ENCODE measurements at regions not wholly inside any gene's neighbourhood (a gene's known extent, or its start where the extent isn't known, plus 50 kb on each side); places are given as distances from the start of the nearest gene placed in this dataset.

DNA sequence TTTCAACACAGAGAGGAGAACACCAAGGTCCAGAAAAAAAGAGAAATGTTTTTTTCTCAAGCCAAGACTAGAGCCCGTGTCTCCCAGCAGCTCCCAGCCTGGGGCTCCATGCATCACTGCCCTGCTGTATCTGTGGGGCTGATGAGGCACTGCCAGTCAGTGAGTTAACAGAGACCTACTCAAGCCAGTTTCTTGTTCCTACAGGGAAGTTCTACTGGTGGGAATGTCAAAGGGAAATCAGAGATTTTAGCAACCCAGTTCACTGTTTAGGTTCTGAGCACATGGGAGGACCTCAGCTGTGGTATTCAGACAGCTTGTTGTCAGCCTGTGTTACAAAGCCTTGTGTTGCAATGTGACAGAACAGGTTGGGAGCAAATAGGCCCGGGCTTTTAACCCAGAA lies 234.3 kb downstream of the TLE3 start:
- FAIRE-seq: no peak
- WGBS (ENCODE audit: missing lambda C conversion rate): 18% methylated on average over 2 of the region's 2 CpGs

DNA sequence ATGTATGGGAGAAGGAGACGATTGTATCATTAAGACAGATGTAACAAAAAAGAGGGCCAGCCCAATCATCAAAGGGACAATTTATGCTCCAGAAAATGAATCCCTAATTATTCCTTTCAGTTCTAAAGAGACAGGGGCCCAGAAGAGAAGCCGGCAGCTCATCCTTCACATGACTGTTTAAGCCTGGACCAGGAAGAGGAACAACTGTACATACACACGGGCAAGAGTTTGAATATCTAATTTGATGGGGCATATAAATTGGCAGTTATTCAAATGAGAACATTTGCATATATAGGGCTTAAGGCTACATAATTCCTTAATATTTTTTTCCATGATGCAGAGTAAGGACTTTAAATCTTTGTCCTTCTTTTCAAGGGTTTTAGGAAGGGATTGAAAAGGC lies 232.3 kb downstream of the TLE3 start:
- H3K4me1 ChIP-seq: no peaks in the 10 kb centered on the region
- ATAC-seq (no peak), FAIRE-seq (no peak), DNase-seq (ENCODE audit: low read depth in 1 of 2, low spot score in 1 of 2) (no peak)
- H3K4me3 ChIP-seq: no peak overlapping the region
- ChIA-PET CTCF (no interaction called here), POLR2A (no interaction called here)
- H3K4me2 ChIP-seq: no peak overlapping the region
- no peak overlapping the region for H3K27ac ChIP-seq
- 0 out of 3 replicates have a peak, but pooled peaks cover 2% of the 10 kb centered on the region for H3K9me3 ChIP-seq
- 49% methylated on average over 3 of the region's 3 CpGs for WGBS (ENCODE audit: missing lambda C conversion rate)
- TF ChIP-seq POLR2AphosphoS2 (conservative IDR thresholded peaks at IDR 0.05; ENCODE audit: low read length): no peak
- TF ChIP-seq EHF (CRISPR knock-in tag; IDR thresholded peaks at IDR 0.05): no peak
- no peak for TF ChIP-seq TP53 (CRISPR knock-in tag; IDR thresholded peaks at IDR 0.05)
- TF ChIP-seq BHLHE40 (IDR thresholded peaks at IDR 0.05; ENCODE audit: low read depth, low read length): no peak
- no peak for TF ChIP-seq RAD21 (conservative IDR thresholded peaks at IDR 0.05 in 1 of 2, IDR thresholded peaks at IDR 0.05 in 1 of 2)
- no peak for TF ChIP-seq MAZ (IDR thresholded peaks at IDR 0.05; ENCODE audit: borderline replicate concordance, low read depth, low read length)
- no peak for TF ChIP-seq NR3C1 (IDR thresholded peaks at IDR 0.05)
- no peak for TF ChIP-seq RARB (CRISPR knock-in tag; IDR thresholded peaks at IDR 0.05)
- TF ChIP-seq HOXA7 (CRISPR knock-in tag; IDR thresholded peaks at IDR 0.05): no peak
- no peak for TF ChIP-seq RNF2 (IDR thresholded peaks at IDR 0.05; ENCODE audit: borderline replicate concordance, low read depth)
- TF ChIP-seq TFCP2L1 (CRISPR knock-in tag; IDR thresholded peaks at IDR 0.05): no peak
- TF ChIP-seq CHD4 (IDR thresholded peaks at IDR 0.05; ENCODE audit: borderline replicate concordance): no peak
- no peak for TF ChIP-seq FOSB (CRISPR knock-in tag; IDR thresholded peaks at IDR 0.05)
- TF ChIP-seq, protein P1, sequence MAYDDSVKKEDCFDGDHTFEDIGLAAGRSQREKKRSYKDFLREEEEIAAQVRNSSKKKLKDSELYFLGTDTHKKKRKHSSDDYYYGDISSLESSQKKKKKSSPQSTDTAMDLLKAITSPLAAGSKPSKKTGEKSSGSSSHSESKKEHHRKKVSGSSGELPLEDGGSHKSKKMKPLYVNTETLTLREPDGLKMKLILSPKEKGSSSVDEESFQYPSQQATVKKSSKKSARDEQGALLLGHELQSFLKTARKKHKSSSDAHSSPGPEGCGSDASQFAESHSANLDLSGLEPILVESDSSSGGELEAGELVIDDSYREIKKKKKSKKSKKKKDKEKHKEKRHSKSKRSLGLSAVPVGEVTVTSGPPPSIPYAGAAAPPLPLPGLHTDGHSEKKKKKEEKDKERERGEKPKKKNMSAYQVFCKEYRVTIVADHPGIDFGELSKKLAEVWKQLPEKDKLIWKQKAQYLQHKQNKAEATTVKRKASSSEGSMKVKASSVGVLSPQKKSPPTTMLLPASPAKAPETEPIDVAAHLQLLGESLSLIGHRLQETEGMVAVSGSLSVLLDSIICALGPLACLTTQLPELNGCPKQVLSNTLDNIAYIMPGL (CRISPR knock-in tag; IDR thresholded peaks at IDR 0.05; ENCODE audit: borderline replicate concordance): no peak
- TF ChIP-seq NPAS2 (CRISPR knock-in tag; IDR thresholded peaks at IDR 0.05; ENCODE audit: borderline replicate concordance): no peak
- TF ChIP-seq, protein P2, sequence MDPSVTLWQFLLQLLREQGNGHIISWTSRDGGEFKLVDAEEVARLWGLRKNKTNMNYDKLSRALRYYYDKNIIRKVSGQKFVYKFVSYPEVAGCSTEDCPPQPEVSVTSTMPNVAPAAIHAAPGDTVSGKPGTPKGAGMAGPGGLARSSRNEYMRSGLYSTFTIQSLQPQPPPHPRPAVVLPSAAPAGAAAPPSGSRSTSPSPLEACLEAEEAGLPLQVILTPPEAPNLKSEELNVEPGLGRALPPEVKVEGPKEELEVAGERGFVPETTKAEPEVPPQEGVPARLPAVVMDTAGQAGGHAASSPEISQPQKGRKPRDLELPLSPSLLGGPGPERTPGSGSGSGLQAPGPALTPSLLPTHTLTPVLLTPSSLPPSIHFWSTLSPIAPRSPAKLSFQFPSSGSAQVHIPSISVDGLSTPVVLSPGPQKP (IDR thresholded peaks at IDR 0.05; ENCODE audit: low read depth, low read length): no peak
- no peak for TF ChIP-seq CHD2 (IDR thresholded peaks at IDR 0.05; ENCODE audit: low read length, partially characterized antibody)
- TF ChIP-seq PHF8 (IDR thresholded peaks at IDR 0.05; ENCODE audit: borderline replicate concordance, low read depth): no peak

More for the DNA sequence above, 234.3 kb downstream of the TLE3 start:
- Histone ChIP-seq H3K4me1 (no peaks in the 10 kb centered on the region), H3K9me3 (0 out of 3 replicates have a peak, but pooled peaks cover 2% of the 10 kb centered on the region), H3K4me2 (no peak overlapping the region), H3K27ac (no peak overlapping the region), H3K4me3 (no peak overlapping the region)
- ChIA-PET CTCF (interaction anchor here (0.5 to 1.7 kb wide), 7 partner anchors 8 to 859 kb away, joined by 3 to 5 read pairs (median 3); no protein-coding TSS in a partner anchor), POLR2A (no interaction called here)
- ATAC-seq (no peak), DNase-seq (ENCODE audit: low read depth in 1 of 2, low spot score in 1 of 2) (no peak)
- TF ChIP-seq ZSCAN20 (CRISPR knock-in tag; IDR thresholded peaks at IDR 0.05): no peak
- no peak for TF ChIP-seq HOXB13 (CRISPR knock-in tag; IDR thresholded peaks at IDR 0.05; ENCODE audit: low read depth)
- no peak for TF ChIP-seq MAZ (IDR thresholded peaks at IDR 0.05; ENCODE audit: borderline replicate concordance, low read depth, low read length)
- no peak for TF ChIP-seq ZNF302 (CRISPR knock-in tag; IDR thresholded peaks at IDR 0.05)
- no peak for TF ChIP-seq HOXA7 (CRISPR knock-in tag; IDR thresholded peaks at IDR 0.05)
- TF ChIP-seq RCOR1 (IDR thresholded peaks at IDR 0.05; ENCODE audit: low read depth, low read length): no peak
- no peak for TF ChIP-seq NR3C1 (IDR thresholded peaks at IDR 0.05)
- no peak for TF ChIP-seq ESRRA (IDR thresholded peaks at IDR 0.05; ENCODE audit: borderline replicate concordance, low read length)
- TF ChIP-seq ZC3H11A (IDR thresholded peaks at IDR 0.05): no peak
- TF ChIP-seq NPAS2 (CRISPR knock-in tag; IDR thresholded peaks at IDR 0.05; ENCODE audit: borderline replicate concordance): no peak
- TF ChIP-seq CHD2 (IDR thresholded peaks at IDR 0.05; ENCODE audit: low read length, partially characterized antibody): no peak
- TF ChIP-seq CBX2 (IDR thresholded peaks at IDR 0.05; ENCODE audit: borderline replicate concordance, low read depth): no peak
- no peak for TF ChIP-seq POLR2AphosphoS2 (conservative IDR thresholded peaks at IDR 0.05; ENCODE audit: low read length)
- TF ChIP-seq PHF8 (IDR thresholded peaks at IDR 0.05; ENCODE audit: borderline replicate concordance, low read depth): no peak
- TF ChIP-seq, protein P3, sequence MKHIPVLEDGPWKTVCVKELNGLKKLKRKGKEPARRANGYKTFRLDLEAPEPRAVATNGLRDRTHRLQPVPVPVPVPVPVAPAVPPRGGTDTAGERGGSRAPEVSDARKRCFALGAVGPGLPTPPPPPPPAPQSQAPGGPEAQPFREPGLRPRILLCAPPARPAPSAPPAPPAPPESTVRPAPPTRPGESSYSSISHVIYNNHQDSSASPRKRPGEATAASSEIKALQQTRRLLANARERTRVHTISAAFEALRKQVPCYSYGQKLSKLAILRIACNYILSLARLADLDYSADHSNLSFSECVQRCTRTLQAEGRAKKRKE (CRISPR knock-in tag; IDR thresholded peaks at IDR 0.05; ENCODE audit: low read depth): no peak
